ENCODE measurements at regions not wholly inside any gene's neighbourhood (a gene's known extent, or its start where the extent isn't known, plus 50 kb on each side); places are given as distances from the start of the nearest gene placed in this dataset.

- WGBS (ENCODE audit: low lambda C conversion rate), result 11% methylated on average over 4 of the region's 4 CpGs
- in situ Hi-C loops (cut with HindIII; ENCODE audit: extremely low pct_ligation_motif_present, low pct_unique_long_range_greater_than_20kb) (no loop called here), intact Hi-C loops (cut with micrococcal nuclease; ENCODE audit: unreplicated experiment) (no loop called here)
- no peak overlapping the region for H2AFZ ChIP-seq (ENCODE audit: low read length)
- ChIA-PET CTCF (ENCODE audit: low intra/inter-chr PET ratio, low total read pairs) (no interaction called here), POLR2A (no interaction called here)
- H3K9me3 ChIP-seq (ENCODE audit: low read length), result peaks cover 29% of the 10 kb centered on the region
- H4K20me1 ChIP-seq (ENCODE audit: insufficient read depth, low read length), result no peaks in the 10 kb centered on the region
- no peaks in the 10 kb centered on the region for H3K4me1 ChIP-seq (ENCODE audit: insufficient read depth, low read length)
- BruUV-seq (replicated peaks), result no TSS peak
- no peak for DNase-seq (ENCODE audit: low spot score)
- H3K79me2 ChIP-seq (ENCODE audit: insufficient read depth, low read length), result no peaks in the 10 kb centered on the region
- no peak for FAIRE-seq
- H3K4me2 ChIP-seq (ENCODE audit: low read depth, low read length), result no peak overlapping the region
- no peak overlapping the region for H3K9ac ChIP-seq (ENCODE audit: insufficient read depth, low read depth, low read length)
- no peak for ATAC-seq
- H3K36me3 ChIP-seq (replicated peaks in 1 of 2; ENCODE audit: control insufficient read depth in 1 of 2, insufficient read depth in 2 of 2, low read length in 2 of 2), result no peaks in the 10 kb centered on the region
- H3K27me3 ChIP-seq (ENCODE audit: control insufficient read depth in 1 of 2, insufficient read depth in 2 of 2, low read length in 2 of 2), result no peaks in the 10 kb centered on the region
- H3K4me3 ChIP-seq (replicated peaks in 1 of 3; ENCODE audit: insufficient read depth in 1 of 3, low read depth in 2 of 3, low read length in 3 of 3), result no peak overlapping the region
- TF ChIP-seq PBX2 (CRISPR knock-in tag; IDR thresholded peaks at IDR 0.05) (no peak), HOXD1 (CRISPR knock-in tag; IDR thresholded peaks at IDR 0.05) (no peak), ZNF282 (IDR thresholded peaks at IDR 0.05; ENCODE audit: partially characterized antibody) (no peak), ZNF549 (CRISPR knock-in tag; IDR thresholded peaks at IDR 0.05) (no peak), MED13 (CRISPR knock-in tag; IDR thresholded peaks at IDR 0.05) (no peak)
- H3K27ac ChIP-seq (ENCODE audit: extremely low read length, insufficient read depth, low read length), result no peak overlapping the region
Measured at GRCh38 chr6:51108563-51109234, 290.0 kb downstream of the TFAP2B start.

GRCh38 chr6:51112731-51113130 is 294.1 kb downstream of the TFAP2B start:
- intact Hi-C loops (cut with micrococcal nuclease; ENCODE audit: unreplicated experiment), result no loop called here
- no peaks in the 10 kb centered on the region for H3K79me2 ChIP-seq (ENCODE audit: insufficient read depth, low read length)
- in situ Hi-C loops (cut with HindIII; ENCODE audit: extremely low pct_ligation_motif_present, low pct_unique_long_range_greater_than_20kb), result no loop called here
- FAIRE-seq (no peak), ATAC-seq (no peak), DNase-seq (ENCODE audit: low spot score) (no peak)
- CTCF ChIA-PET (ENCODE audit: low intra/inter-chr PET ratio, low total read pairs), result no interaction called here
- no peak overlapping the region for H3K9ac ChIP-seq (ENCODE audit: insufficient read depth, low read depth, low read length)
- no peak overlapping the region for H2AFZ ChIP-seq (ENCODE audit: low read length)
- no peaks in the 10 kb centered on the region for H4K20me1 ChIP-seq (ENCODE audit: insufficient read depth, low read length)
- no peaks in the 10 kb centered on the region for H3K36me3 ChIP-seq (replicated peaks in 1 of 2; ENCODE audit: control insufficient read depth in 1 of 2, insufficient read depth in 2 of 2, low read length in 2 of 2)
- H3K9me3 ChIP-seq (ENCODE audit: low read length), result 0 out of 2 replicates have a peak, but pooled peaks cover 10% of the 10 kb centered on the region
- no TSS peak for BruUV-seq (replicated peaks)
- H3K4me1 ChIP-seq (ENCODE audit: insufficient read depth, low read length), result no peaks in the 10 kb centered on the region
- H3K4me3 ChIP-seq (replicated peaks in 1 of 3; ENCODE audit: insufficient read depth in 1 of 3, low read depth in 2 of 3, low read length in 3 of 3), result no peak overlapping the region
- POLR2A ChIA-PET, result no interaction called here
- no peak overlapping the region for H3K27ac ChIP-seq (ENCODE audit: extremely low read length, insufficient read depth, low read length)
- whole genome bisulfite sequencing (ENCODE audit: low lambda C conversion rate), result 16% methylated on average over 5 of the region's 5 CpGs
- no peaks in the 10 kb centered on the region for H3K27me3 ChIP-seq (ENCODE audit: control insufficient read depth in 1 of 2, insufficient read depth in 2 of 2, low read length in 2 of 2)
- no peak overlapping the region for H3K4me2 ChIP-seq (ENCODE audit: low read depth, low read length)
- no peak for TF ChIP-seq ZNF251 (CRISPR knock-in tag; IDR thresholded peaks at IDR 0.05)
- TF ChIP-seq POLR2AphosphoS5 (IDR thresholded peaks at IDR 0.05; ENCODE audit: low read depth, low read length), result no peak
- no peak for TF ChIP-seq RBM22 (optimal IDR thresholded peaks at IDR 0.05; ENCODE audit: low read length)
- no peak for TF ChIP-seq SPEN (CRISPR knock-in tag; IDR thresholded peaks at IDR 0.05; ENCODE audit: low read depth)
- no peak for TF ChIP-seq HNRNPK (IDR thresholded peaks at IDR 0.05; ENCODE audit: low read depth, low read length, poor library complexity, severe bottlenecking)
- no peak for TF ChIP-seq ZC3H13 (CRISPR knock-in tag; IDR thresholded peaks at IDR 0.05)
- no peak for TF ChIP-seq SAP130 (CRISPR knock-in tag; IDR thresholded peaks at IDR 0.05; ENCODE audit: low read depth)
- TF ChIP-seq CHCHD3 (CRISPR knock-in tag; IDR thresholded peaks at IDR 0.05), result no peak
- TF ChIP-seq GPBP1L1 (CRISPR knock-in tag; IDR thresholded peaks at IDR 0.05), result no peak
- TF ChIP-seq MYPOP (CRISPR knock-in tag; IDR thresholded peaks at IDR 0.05), result no peak
- TF ChIP-seq MIER3 (CRISPR knock-in tag; IDR thresholded peaks at IDR 0.05; ENCODE audit: borderline replicate concordance), result no peak
- TF ChIP-seq POLR2G (IDR thresholded peaks at IDR 0.05; ENCODE audit: low read depth, low read length), result no peak
- TF ChIP-seq ZNF552 (CRISPR knock-in tag; IDR thresholded peaks at IDR 0.05; ENCODE audit: borderline replicate concordance), result no peak
